GM19238 (cell line): ENCODE measurements at regions not wholly inside any gene's neighbourhood (a gene's known extent, or its start where the extent isn't known, plus 50 kb on each side); places are given as distances from the start of the nearest gene placed in this dataset.
"Not testable (repeated sequence)": the region's sequence is repeated elsewhere in the genome, so short reads cannot be mapped to it uniquely, and the experiment has no call there.

Source experiments
- DNase-seq: peaks from one replicate; pipeline ENCODE4 v3.0.0; 2011; ENCODE audit warnings: low spot score; ENCODE audit not compliant: insufficient read length

GRCh38 chr6:119829499-119829898, 479.9 kb upstream of the MAN1A1 start:
- DNase-seq, result not testable (repeated sequence)

- no peak for DNase-seq
Measured at GRCh38 chr6:119829006-119829405, 479.4 kb upstream of the MAN1A1 start.

- no peak for DNase-seq
Measured at GRCh38 chr6:119821380-119821779, 471.8 kb upstream of the MAN1A1 start.

- DNase-seq, result no peak
Measured at GRCh38 chr6:119818876-119819275, 469.3 kb upstream of the MAN1A1 start.

- no peak for DNase-seq
Measured at GRCh38 chr6:119814609-119815400, 465.2 kb upstream of the MAN1A1 start.

GRCh38 chr6:119802464-119802863, 452.9 kb upstream of the MAN1A1 start:
- no peak for DNase-seq

- no peak for DNase-seq
Measured at GRCh38 chr6:119801056-119801455, 451.5 kb upstream of the MAN1A1 start.

DNA sequence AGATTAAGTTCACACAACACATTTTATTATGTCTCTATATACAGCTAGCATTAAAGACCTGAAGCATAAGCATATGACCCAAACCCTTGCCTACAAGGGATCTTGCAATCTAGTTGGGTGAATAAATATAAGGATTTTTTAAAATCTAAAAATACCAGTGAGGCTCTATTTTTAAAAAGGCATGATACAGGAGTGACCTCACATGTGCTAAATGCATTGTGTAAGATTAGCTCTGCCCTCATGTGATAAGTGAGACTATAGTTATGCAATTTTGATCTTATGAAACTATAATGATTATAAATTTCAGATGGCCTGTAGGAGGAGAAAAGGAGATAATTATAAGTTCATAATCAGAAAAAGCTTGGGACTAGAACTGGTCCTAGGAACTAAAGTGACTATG, 451.0 kb upstream of the MAN1A1 start:
- no peak for DNase-seq

GRCh38 chr6:119799596-119800509, 450.3 kb upstream of the MAN1A1 start:
- no peak for DNase-seq

DNA sequence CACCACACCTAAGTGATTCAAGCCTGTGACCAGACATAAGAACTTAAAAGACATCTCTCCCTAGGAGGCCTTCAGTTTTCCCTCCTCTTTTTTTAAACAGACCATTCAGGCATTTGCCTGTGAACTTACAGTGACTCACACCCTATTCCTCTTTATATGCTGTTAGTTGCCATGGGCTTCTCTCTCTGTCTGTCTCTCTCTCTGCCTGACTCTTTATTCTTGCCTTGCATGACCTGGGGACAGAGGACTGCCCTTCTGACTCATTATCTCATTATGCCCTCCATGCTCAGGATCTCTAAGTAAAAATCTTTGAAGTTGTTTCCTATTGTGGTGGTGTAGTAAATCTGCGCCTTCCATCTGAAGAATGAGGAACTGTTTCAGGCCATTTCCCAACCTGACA, 442.2 kb upstream of the MAN1A1 start:
- no peak for DNase-seq

GRCh38 chr6:119781365-119781764, 431.8 kb upstream of the MAN1A1 start:
- DNase-seq, result no peak

DNA sequence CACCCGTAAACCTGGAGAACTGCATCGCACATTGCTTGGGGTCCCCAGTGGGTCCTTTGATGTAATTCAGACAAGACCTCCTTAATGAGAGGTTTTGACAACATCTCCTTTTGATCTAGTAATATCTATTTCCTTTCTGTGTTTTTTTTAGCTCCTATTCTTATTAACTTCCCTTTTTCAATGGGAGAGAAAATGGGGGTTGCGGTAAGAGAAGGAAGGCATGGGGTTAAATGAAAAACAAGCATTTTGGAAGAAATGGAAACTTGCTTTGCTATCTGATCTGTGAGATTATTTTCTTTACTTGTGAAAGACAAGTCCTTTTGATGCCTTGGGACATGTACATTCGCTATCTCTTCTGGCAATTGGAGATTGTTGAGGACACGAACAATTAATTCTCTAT, 418.6 kb upstream of the MAN1A1 start:
- DNase-seq, result no peak

DNA sequence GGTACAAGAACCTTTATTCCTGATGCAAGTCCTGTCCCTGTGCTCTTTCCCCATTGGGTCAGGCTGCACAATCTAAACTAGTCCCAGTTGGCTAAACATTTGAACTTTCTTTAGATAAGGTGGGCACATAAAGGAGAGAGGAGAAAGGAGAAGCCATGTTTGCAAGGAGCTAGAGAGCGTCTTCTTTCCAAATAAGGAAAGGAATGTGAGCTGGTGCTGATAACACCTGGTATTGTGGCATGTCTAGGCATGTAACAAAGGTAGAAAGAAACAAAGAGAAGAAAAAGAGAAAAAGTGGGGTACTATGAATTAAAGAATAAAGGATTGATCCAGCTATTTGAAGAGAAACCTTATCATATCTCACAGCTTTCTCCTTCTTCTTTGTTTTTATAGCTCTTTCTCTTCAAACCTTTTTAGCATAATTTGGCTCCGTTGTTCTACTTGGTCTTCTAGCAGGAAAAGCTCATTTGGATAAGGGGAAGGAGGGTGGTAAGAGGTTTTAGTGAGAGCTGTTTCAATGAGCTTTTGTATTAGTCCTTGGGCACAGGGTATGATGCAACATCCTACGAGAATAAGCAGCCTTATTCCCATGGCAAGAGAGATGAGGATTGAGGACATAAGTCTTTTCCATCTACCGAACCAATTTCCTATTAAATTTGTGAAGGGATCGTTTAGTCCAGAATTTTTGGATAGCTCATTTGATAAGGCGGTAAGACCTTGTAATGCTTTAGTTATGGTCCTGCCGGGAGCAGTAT, 415.5 kb upstream of the MAN1A1 start:
- DNase-seq, result no peak

GRCh38 chr6:119760046-119760445, 410.5 kb upstream of the MAN1A1 start:
- DNase-seq, result no peak

GRCh38 chr6:119758385-119758784, 408.8 kb upstream of the MAN1A1 start:
- no peak for DNase-seq

DNA sequence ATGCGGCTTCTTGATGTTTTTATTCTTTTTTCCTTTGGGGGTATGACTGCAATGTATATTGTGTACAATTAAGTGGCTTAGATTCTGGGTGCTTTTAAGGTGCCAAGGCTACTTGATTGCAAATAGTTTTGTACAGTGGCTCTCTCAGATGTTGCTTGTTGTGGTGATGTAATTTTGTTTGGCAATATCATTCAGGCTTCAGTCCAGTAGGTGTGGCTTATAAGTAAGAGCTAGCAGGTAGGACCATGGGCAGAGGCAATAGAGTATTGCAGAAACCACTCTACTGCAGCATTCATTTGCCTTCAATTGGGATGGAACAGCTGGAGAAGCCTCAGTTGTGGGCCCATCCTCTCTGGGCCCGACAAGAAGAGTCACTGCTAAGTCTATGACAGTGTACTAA, 407.9 kb upstream of the MAN1A1 start:
- DNase-seq, result no peak

DNA sequence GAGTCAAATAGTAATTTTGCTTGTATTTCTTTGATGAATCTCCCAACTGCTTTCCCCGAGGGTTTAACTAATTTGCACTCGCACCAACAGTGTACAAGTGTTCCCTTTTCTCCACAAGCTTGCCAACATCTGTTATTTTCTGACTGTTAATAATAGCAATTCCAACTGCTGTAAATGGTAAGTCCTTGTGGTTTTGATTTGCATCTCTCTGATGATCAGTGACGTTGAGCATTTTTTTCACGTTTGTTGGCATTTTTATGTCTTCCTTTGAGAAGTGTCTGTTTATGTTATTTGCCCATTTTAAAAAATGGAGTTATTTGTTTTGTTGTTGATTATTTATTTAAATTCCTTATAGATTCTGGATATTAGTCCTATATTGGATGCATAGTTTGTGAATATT, 399.8 kb upstream of the MAN1A1 start:
- DNase-seq, result no peak

DNA sequence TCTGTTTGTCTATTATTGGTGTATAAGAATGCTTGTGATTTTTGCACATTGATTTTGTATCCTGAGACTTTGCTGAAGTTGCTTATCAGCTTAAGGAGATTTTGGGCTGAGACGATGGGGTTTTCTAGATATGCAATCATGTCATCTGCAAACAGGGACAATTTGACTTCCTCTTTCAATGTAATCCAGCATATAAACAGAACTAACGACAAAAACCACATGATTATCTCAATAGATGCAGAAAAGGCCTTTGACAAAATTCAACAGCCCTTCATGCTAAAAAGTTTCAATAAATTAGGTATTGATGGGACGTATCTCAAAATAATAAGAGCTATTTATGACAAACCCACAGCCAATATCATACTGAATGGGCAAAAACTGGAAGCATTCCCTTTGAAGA, 399.0 kb upstream of the MAN1A1 start:
- not testable (repeated sequence) for DNase-seq

DNA sequence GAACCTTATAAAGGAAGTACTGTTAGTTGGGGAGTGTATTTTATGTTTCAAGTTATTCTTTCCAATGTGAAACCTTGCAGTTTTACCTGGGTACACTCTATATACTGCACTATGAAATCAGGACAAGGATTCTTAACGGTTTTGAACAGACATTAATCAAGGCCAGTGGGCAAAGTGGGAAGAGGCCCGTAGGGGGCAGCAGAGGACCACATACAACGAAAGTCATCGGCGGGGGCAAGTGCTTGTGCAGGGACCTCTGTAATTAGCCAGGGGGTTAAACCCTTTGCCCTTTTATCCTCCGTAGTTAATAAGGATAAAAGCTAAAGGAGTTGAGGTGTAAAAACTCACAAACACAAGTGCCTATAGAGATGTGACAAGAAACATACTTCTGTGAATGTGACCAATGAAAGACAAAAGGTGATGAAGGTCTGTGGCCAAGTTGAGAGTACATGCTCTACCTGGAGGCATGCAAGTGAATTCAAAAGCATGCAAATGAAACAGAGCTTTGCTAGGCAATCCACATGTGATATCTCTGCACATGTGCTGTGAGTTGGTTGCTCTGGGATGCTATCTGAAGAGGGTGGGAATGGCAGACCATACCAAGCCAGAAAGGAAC, 392.7 kb upstream of the MAN1A1 start:
- peak; percentile 7 for DNase-seq

DNA sequence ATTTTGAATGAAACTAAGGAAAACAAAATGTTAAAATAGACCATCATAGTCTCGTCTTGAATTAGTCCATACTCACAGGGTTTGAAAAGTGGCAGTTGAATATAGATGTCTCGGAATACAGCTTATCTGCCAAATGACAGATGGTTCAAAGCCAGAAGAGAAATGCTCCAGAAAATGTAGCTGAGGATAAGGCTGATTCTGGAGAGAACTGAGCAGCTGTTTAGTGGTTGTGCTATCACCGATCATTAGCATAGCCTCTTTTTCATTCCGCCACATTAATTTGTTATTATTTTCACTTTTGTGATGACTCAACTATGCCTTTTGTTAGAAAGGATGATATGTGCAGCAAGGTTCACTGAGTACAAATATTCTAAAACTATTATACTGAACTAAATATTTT, 390.2 kb upstream of the MAN1A1 start:
- DNase-seq, result no peak

DNA sequence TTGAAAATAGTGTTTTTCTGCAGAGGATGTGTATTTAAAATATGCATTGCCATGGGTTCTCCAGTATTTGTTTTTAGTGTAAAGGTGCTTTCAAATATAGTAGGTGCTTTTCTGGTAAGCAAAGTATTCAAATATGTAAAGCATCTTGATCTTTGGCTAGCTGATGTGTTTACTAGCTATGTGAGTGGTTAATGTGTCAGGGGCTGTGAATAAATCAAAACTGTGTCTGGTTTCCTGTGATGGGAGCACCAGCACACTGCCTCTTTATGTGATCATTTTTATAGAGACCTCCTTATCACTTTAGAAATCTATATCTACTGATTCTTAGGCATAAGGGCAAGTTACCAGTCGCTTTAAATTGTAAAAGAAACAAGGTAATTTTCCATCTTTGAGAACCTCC, 388.9 kb upstream of the MAN1A1 start:
- DNase-seq, result no peak
